K562 (cell line): ENCODE measurements at regions not wholly inside any gene's neighbourhood (a gene's known extent, or its start where the extent isn't known, plus 50 kb on each side); places are given as distances from the start of the nearest gene placed in this dataset.

Experiments used
- ATAC-seq: fragments of 200-7000 bp; cut with Tn5 transposase; 3 replicates; pipeline ENCODE4 v1.9.1; 2020; ENCODE audit warnings: moderate library complexity
- BruUV-seq: library from RNA; stranded (reverse); fragments of 400-500 nt; replicated peaks from 2 replicates; lab custom pipeline; 2021; lab: Mats Ljungman, UMichigan
- CTCF ChIA-PET: fragments of 300-600 bp; formaldehyde crosslinking; extraction: SDS; loops from one replicate; lab custom pipeline; 2021; ENCODE audit warnings: low intra/inter-chr PET ratio; lab: Yijun Ruan, JAX
- POLR2A ChIA-PET: fragments of 300-600, 350-650 bp; sonication (Branson Sonifier 250); formaldehyde crosslinking; extraction: SDS; loops from one replicate; lab custom pipeline; 2021; ENCODE audit warnings: antibody characterized with exemption, inconsistent platforms; lab: Yijun Ruan, JAX
- DNase-seq, 4 experiments: peaks; one replicate each; pipeline versions ENCODE4 v3.0.0 to v3.0.0-alpha.2; 2011 to 2018; ENCODE audit warnings: low spot score in 3 of 4, mixed read lengths in 3 of 4; ENCODE audit errors: extremely low read depth in 1 of 4
- FAIRE-seq: peaks from 2 replicates; lab custom pipeline; 2011; peaks lifted over from hg19 to GRCh38; lab: Jason Lieb, UNC
- H2AFZ ChIP-seq: 2 replicates; pipeline ENCODE4 v1.6.0; 2011; ENCODE audit warnings: low read depth, low read length, control low read depth, inconsistent platforms
- H3K27ac ChIP-seq: fragments of 200-600 bp; 3 replicates; pipeline ENCODE4 v1.8.0; 2011; ENCODE audit warnings: low read depth, mild to moderate bottlenecking, control low read depth, inconsistent platforms, low read length, moderate library complexity, mixed read lengths; ENCODE audit errors: extremely low read depth
- H3K27me3 ChIP-seq, 2 experiments: fragments of 300-600 bp in 1 of 2; 2 replicates in 1 of 2; 3 replicates in 1 of 2; pipeline versions ENCODE4 v1.6.0 to v1.8.0; 2011; ENCODE audit warnings: inconsistent platforms in 2 of 2, low read length in 2 of 2, mild to moderate bottlenecking in 1 of 2, mixed read lengths in 1 of 2, moderate library complexity in 1 of 2; ENCODE audit not compliant: control insufficient read depth in 2 of 2, insufficient read depth in 2 of 2
- H3K36me3 ChIP-seq: fragments of 300-600 bp; 3 replicates; pipeline ENCODE4 v1.8.0; 2011; ENCODE audit warnings: mild to moderate bottlenecking, low read length, inconsistent platforms; ENCODE audit not compliant: control insufficient read depth, insufficient read depth
- H3K4me1 ChIP-seq, 2 experiments: fragments of 200-600 bp in 1 of 2; replicated peaks in 1 of 2; 2 replicates in 1 of 2; 3 replicates in 1 of 2; pipeline versions ENCODE4 v1.5.1 to v1.8.0; 2011; ENCODE audit warnings: inconsistent platforms in 2 of 2, low read length in 2 of 2, mild to moderate bottlenecking in 1 of 2, mixed read lengths in 1 of 2, moderate library complexity in 1 of 2; ENCODE audit not compliant: control insufficient read depth in 2 of 2, insufficient read depth in 2 of 2
- H3K4me2 ChIP-seq: 2 replicates; pipeline ENCODE4 v1.6.1; 2011; ENCODE audit warnings: low read length, control low read depth, inconsistent platforms, mixed read lengths; ENCODE audit not compliant: insufficient read depth
- H3K4me3 ChIP-seq: fragments of 200-600 bp; sonication (generic), shearing (Covaris generic); 2 replicates; pipeline ENCODE4 v1.5.1; 2016; ENCODE audit warnings: control low read depth, inconsistent platforms
- H3K79me2 ChIP-seq: fragments of 200-600 bp; 3 replicates; pipeline ENCODE4 v1.8.0; 2011; ENCODE audit warnings: low read length, inconsistent platforms; ENCODE audit not compliant: control insufficient read depth, insufficient read depth
- H3K9ac ChIP-seq, 2 experiments: 2 replicates each; pipeline versions ENCODE4 v1.6.0 to v1.6.1; 2011; ENCODE audit warnings: low read depth in 2 of 2, low read length in 2 of 2, control low read depth in 1 of 2, inconsistent platforms in 1 of 2, mild to moderate bottlenecking in 1 of 2, mixed read lengths in 1 of 2; ENCODE audit not compliant: insufficient read depth in 1 of 2
- H3K9me1 ChIP-seq: one replicate; pipeline ENCODE4 v1.6.0; 2011; ENCODE audit warnings: inconsistent platforms, mild to moderate bottlenecking, low read length, moderate library complexity; ENCODE audit not compliant: control insufficient read depth, insufficient read depth
- H3K9me3 ChIP-seq: replicated peaks from 2 replicates; pipeline ENCODE4 v1.5.1; 2011; ENCODE audit warnings: low read depth, low read length, inconsistent platforms; ENCODE audit not compliant: control insufficient read depth, insufficient read depth
- H4K20me1 ChIP-seq: replicated peaks from 2 replicates; pipeline ENCODE4 v1.6.1; 2011; ENCODE audit warnings: low read length, inconsistent platforms, mixed read lengths; ENCODE audit not compliant: control insufficient read depth, insufficient read depth
- BMI1 ChIP-seq: fragments of 150-350 bp; IDR thresholded peaks from 2 replicates; pipeline ENCODE4 v1.6.1; 2014; ENCODE audit warnings: low read length
- GATAD2B ChIP-seq: fragments of 450-650 bp; IDR thresholded peaks from 2 replicates; pipeline ENCODE4 v1.6.1; 2017; ENCODE audit warnings: mild to moderate bottlenecking, borderline replicate concordance
- HEY1 ChIP-seq: fragments of 250-450 bp; sonication (Bioruptor Pico); IDR thresholded peaks from 2 replicates; pipeline ENCODE4 v1.5.0; 2020; ENCODE audit warnings: mild to moderate bottlenecking, moderate library complexity, borderline replicate concordance
- KHSRP ChIP-seq: fragments of 450-650 bp; IDR thresholded peaks from 2 replicates; pipeline ENCODE4 v1.6.1; 2017
- MCM2 ChIP-seq: fragments of 450-650 bp; IDR thresholded peaks from 2 replicates; pipeline ENCODE4 v1.6.1; 2017; ENCODE audit warnings: low read depth, mild to moderate bottlenecking
- NCOA4 ChIP-seq: fragments of 450-650 bp; IDR thresholded peaks from 2 replicates; pipeline ENCODE4 v1.6.1; 2018; ENCODE audit warnings: mild to moderate bottlenecking; ENCODE audit not compliant: partially characterized antibody
- NONO ChIP-seq, 2 experiments: fragments of 200-400 bp in 1 of 2; fragments of 450-650 bp in 1 of 2; formaldehyde crosslinking in 1 of 2; IDR thresholded peaks; 2 replicates each; pipeline ENCODE4 v1.6.1; 2017; ENCODE audit warnings: low read depth in 2 of 2, mild to moderate bottlenecking in 2 of 2, moderate library complexity in 2 of 2, low read length in 1 of 2
- NR1H2 ChIP-seq: sonication (generic); formaldehyde crosslinking; IDR thresholded peaks from 2 replicates; pipeline ENCODE4 v1.4.0; 2020; ENCODE audit warnings: mild to moderate bottlenecking, missing genetic modification reagents
- RCOR1 ChIP-seq, 2 experiments: IDR thresholded peaks; 2 replicates each; pipeline ENCODE4 v1.6.1; 2012; ENCODE audit warnings: low read depth in 2 of 2, low read length in 2 of 2, borderline replicate concordance in 1 of 2, improper control_type of control experiment in 1 of 2
- RNF2 ChIP-seq: sonication (generic); IDR thresholded peaks from 2 replicates; pipeline ENCODE4 v1.6.1; 2016
- SP2 ChIP-seq: IDR thresholded peaks from 2 replicates; pipeline ENCODE4 v1.6.1; 2011; ENCODE audit warnings: mild to moderate bottlenecking, low read depth, low read length, moderate library complexity; ENCODE audit not compliant: poor library complexity, severe bottlenecking; ENCODE audit errors: extremely low read depth
- ZC3H8 ChIP-seq: fragments of 450-650 bp; IDR thresholded peaks from 2 replicates; pipeline ENCODE4 v1.6.1; 2017
- ZNF408 ChIP-seq: fragments of 250-450 bp; sonication (Bioruptor Pico); IDR thresholded peaks from 2 replicates; pipeline ENCODE4 v1.4.0; 2020; ENCODE audit warnings: low read depth, mild to moderate bottlenecking, moderate library complexity
- in situ Hi-C: fragments of 300-500 bp; cut with MboI; formaldehyde crosslinking; loops from 4 replicates; pipeline ENCODE4 v1.15.0; 2018; ENCODE audit warnings: inconsistent platforms, mixed read lengths
- intact Hi-C: fragments of 100-400 bp; cut with micrococcal nuclease; formaldehyde crosslinking; loops from 2 replicates; pipeline ENCODE4 v1.14.2; 2022

GRCh38 chr10:65273115-65273514, 1652.7 kb upstream of the LRRTM3 start:
- ATAC-seq: no peak
- ChIA-PET CTCF (no interaction called here), POLR2A (no interaction called here)
- no peaks in the 10 kb centered on the region for H4K20me1 ChIP-seq
- no peak overlapping the region for H3K4me3 ChIP-seq
- TF ChIP-seq MCM2 (no peak), KHSRP (no peak), GATAD2B (no peak), NR1H2 (CRISPR knock-in tag) (no peak), NONO (IDR thresholded peaks at IDR 0.05; ENCODE audit: low read depth in 2 of 2, low read length in 1 of 2) (no peak), HEY1 (no peak), NCOA4 (no peak), ZC3H8 (no peak), RCOR1 (IDR thresholded peaks at IDR 0.05; ENCODE audit: borderline replicate concordance in 1 of 2, low read depth in 2 of 2, low read length in 2 of 2) (no peak), RNF2 (no peak), BMI1 (no peak), ZNF408 (no peak), SP2 (no peak)
- no peaks in the 10 kb centered on the region for H3K4me1 ChIP-seq
- intact Hi-C loops: no loop called here
- no TSS peak for BruUV-seq
- H3K4me2 ChIP-seq: no peak overlapping the region
- H3K27me3 ChIP-seq: no peaks in the 10 kb centered on the region
- H2AFZ ChIP-seq: no peak overlapping the region
- H3K27ac ChIP-seq: no peak overlapping the region
- FAIRE-seq: no peak
- no peak overlapping the region for H3K9ac ChIP-seq
- H3K9me3 ChIP-seq: no peaks in the 10 kb centered on the region
- no peaks in the 10 kb centered on the region; the same call in 2 of the 3 replicates for H3K79me2 ChIP-seq
- no peak for DNase-seq
- no peaks in the 10 kb centered on the region for H3K36me3 ChIP-seq
- in situ Hi-C loops: no loop called here
- H3K9me1 ChIP-seq: no peaks in the 10 kb centered on the region
